HG03175 (cell line): ENCODE measurements at regions not wholly inside any gene's neighbourhood (a gene's known extent, or its start where the extent isn't known, plus 50 kb on each side); places are given as distances from the start of the nearest gene placed in this dataset.
"Not testable (repeated sequence)": the region's sequence is repeated elsewhere in the genome, so short reads cannot be mapped to it uniquely, and the experiment has no call there.

ENCODE experiments used
- ATAC-seq: cut with Tn5 transposase; IDR thresholded peaks from one replicate; pipeline ENCODE4 v1.9.1; 2021; ENCODE audit warnings: mild to moderate bottlenecking, moderate library complexity; ENCODE audit not compliant: unreplicated experiment

DNA sequence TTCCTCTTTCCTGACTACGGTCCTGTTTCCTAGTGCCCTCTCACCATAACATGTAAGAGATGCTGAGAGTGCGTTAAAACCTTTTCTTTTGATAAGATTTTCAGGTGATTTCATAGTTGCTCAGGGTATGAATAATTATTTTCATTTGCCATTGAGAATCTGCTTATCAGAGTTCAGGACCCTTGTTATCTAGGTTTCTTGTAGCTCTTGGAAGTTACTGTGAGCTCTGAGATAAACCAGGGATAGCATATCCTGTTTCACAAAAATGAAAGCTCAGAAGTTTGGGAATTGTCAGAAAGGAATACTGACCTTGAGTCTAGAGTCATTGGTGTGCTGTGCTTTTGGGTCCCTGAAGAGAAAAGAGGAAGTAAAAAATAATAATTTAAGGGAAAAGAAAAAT lies 76.8 kb upstream of the PRKG1 start:
- ATAC-seq = no peak

DNA sequence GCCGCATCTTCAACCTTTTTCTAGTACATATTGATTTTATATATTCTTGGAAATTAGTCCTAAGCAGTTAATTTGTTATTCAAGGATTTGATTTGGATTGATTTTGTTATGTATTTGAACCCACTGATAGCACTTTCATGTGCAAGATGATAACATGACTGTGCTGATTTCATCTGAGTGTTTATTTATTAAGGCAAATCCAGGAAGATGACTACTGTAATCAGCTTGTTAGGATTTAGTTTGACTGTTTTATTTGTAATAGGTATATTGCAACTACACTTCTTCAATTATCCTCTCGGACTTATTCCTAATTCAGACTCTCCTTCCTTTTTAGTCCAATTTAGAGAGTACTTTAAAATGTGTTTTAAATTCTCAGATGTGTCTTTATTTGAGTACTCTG lies 75.1 kb upstream of the PRKG1 start:
- ATAC-seq = no peak

GRCh38 chr10:51000164-51000563 lies 74.1 kb upstream of the PRKG1 start:
- no peak for ATAC-seq

GRCh38 chr10:51000976-51001375 lies 73.3 kb upstream of the PRKG1 start:
- ATAC-seq = no peak

DNA sequence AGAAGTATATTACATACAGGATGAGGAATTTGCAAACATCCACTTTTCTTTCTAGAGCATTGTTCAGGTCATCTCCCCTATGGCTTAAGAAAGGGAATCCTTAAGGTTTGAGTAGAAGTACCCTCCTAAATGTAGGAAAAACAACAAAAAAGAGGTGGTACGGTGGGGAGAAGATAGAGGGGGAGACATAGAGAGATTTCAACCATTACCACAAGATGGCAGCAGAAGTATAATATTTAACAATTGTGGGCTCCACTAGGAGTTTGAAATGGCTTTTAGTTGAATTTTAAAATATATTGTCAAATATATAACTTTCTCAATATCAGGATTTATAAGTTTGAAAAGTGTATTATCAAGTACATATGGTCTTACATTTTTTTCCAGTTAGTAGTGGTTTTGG lies 72.7 kb upstream of the PRKG1 start:
- peak; percentile 60 for ATAC-seq

DNA sequence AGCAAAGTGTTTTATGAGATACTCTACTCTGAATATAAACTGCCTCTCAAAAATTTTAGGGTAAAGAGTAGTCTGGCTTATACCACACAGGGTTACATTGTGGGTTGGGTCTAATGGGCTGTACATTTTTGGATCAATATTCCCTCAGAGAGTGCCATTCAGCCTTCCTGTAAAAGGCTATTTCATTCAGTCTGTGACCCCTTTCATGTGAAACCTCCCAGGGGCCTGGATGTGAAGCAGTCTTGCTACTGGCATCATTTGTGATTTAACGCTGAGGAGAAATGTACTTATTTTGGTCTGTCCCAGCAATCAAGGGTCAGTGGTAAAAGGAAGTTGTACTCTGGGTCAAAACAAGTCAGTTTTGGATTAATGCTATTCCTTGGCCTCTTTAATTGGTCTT lies 71.8 kb upstream of the PRKG1 start:
- ATAC-seq = no peak

GRCh38 chr10:51004776-51005175 lies 69.5 kb upstream of the PRKG1 start:
- ATAC-seq = no peak

DNA sequence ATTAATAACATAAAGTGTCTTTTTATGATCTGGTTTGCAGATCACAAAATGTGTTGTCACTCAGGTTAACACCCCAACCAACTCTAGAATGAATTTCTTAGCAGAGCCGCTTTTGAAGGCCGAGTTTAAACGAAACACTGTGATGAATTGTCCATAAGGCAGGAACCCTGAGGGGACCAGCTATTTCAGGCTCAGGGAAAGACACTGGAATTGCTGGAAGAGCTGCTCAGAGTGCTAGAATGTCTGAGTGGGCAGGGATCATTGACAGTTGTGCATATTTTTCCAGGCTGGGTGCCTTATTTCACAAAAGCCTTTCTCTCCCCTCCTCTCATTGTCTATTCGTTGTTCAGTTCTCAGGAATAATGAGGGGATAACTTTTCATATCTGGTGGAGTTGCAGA lies 68.7 kb upstream of the PRKG1 start:
- ATAC-seq = no peak

DNA sequence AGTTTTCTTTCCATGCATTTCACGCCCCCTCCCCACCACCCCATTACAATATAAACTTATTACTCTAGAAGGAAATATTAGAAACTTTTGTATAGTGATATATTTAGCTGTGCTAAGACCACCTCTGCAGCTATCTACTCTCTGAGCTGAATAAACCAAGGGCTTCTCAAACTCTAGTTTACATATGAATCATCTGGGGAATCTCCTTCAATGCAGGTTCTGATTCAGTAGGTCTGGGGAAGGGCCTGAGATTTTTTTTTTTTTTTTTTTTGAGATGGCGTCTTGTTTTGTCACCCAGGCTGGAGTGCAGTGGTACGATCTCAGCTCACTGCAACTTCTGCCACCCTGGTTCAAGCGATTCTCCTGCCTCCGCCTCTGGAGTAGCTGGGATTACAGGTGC lies 67.6 kb upstream of the PRKG1 start:
- no peak for ATAC-seq

DNA sequence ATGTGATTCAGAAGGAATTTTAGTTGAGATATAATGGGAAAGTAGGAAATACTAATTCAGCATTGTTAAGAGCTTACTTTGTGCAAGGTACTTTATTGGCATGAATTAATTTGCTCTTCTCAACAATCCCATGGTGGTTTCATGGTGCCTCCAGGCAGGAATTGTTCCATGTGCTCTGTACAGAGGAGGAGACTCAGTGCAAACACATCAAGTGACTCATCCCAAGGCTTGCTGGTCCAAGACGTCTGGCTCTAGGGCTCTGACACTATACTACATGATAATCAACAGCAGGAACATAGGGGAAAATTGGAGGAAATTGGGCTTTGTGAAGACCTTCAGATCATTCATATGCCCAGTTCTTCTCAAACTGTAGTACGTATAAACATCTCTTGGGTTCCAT lies 66.5 kb upstream of the PRKG1 start:
- ATAC-seq = no peak

GRCh38 chr10:51008346-51008745 lies 65.9 kb upstream of the PRKG1 start:
- no peak for ATAC-seq

GRCh38 chr10:51010977-51011376 lies 63.3 kb upstream of the PRKG1 start:
- ATAC-seq = peak; percentile 69

DNA sequence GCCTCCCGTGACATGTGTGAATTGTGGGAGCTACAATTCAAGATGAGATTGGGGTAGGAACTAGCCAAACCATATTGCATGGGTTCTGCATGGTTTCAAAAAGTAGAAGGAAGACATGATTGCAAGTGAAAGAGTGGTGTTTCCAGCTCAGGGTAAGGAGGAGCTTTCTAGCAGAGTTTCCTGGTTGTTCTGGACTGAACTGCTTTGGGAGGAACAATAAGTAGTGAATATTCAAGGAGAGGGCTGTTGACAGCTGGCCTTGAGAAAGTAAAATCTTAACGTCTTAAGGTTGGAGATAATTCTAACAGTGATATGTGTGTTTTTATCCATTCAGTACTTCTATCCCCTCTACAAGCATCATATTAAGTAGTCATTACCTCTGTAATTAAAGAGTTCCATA lies 62.2 kb upstream of the PRKG1 start:
- ATAC-seq = no peak

- no peak for ATAC-seq
Measured at GRCh38 chr10:51014680-51015389, 59.5 kb upstream of the PRKG1 start.

DNA sequence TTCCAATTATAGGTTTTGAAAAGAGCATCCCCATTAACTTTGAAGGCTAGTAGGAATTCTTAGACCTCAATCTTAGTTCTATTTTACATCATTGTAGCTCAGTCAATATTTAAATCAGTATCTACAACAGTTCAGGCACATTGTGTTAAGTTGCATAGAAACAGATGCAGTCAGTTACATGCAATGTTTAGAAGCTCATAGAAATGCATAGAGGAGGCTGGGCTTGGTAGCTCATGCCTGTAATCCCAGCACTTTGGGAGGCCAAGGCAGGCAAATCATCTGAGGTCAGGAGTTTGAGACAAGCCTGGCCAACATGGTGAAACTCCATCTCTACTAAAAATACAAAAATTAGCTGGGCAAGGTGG lies 58.9 kb upstream of the PRKG1 start:
- not testable (repeated sequence) for ATAC-seq

DNA sequence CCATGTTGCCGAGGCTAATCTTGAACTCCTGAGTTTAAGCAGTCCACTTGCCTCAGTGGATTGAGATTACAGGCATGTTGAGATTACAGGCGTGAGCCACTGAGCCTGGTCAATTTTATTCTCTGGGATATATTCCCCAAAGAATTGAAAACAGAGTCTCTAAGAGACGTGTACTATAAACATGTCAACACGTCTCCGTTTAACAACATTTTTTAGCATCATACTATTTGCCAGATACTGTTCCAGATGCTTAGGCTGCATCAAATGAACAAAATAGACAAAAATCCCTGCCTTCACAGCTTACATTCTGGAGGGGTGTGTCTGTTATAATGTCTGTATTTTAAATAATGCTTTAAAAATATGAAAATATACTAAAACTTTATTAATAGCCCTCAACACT lies 54.1 kb upstream of the PRKG1 start:
- ATAC-seq = no peak

GRCh38 chr10:51022933-51023585 lies 51.2 kb upstream of the PRKG1 start:
- ATAC-seq = no peak

- no peak for ATAC-seq
Measured at GRCh38 chr10:51023636-51024035, 50.7 kb upstream of the PRKG1 start.
